GM23338 (cell line): ENCODE measurements at regions not wholly inside any gene's neighbourhood (a gene's known extent, or its start where the extent isn't known, plus 50 kb on each side); places are given as distances from the start of the nearest gene placed in this dataset.

Experiments
- ATAC-seq: fragments of 200-7000 bp; cut with Tn5 transposase; 3 replicates; pipeline ENCODE4 v1.9.1; 2020
- DNase-seq: peaks from one replicate; pipeline ENCODE4 v3.0.0-alpha.2; 2015; ENCODE audit warnings: low spot score
- H2AFZ ChIP-seq: fragments of 200-600 bp; sonication (generic); 2 replicates; pipeline ENCODE4 v1.8.0; 2016; ENCODE audit warnings: antibody characterized with exemption, mild to moderate bottlenecking, moderate library complexity
- H3F3A ChIP-seq: fragments of 200-600 bp; sonication (generic); replicated peaks from 2 replicates; pipeline ENCODE4 v1.8.0; 2017; ENCODE audit warnings: antibody characterized with exemption, mixed run types, low read depth
- H3K27ac ChIP-seq: fragments of 200-600 bp; sonication (generic); 2 replicates; pipeline ENCODE4 v1.6.1; 2016; ENCODE audit warnings: low read depth
- H3K27me3 ChIP-seq: fragments of 200-600 bp; sonication (generic); 2 replicates; pipeline ENCODE4 v1.8.0; 2016; ENCODE audit warnings: mild to moderate bottlenecking, mixed run types, moderate library complexity; ENCODE audit not compliant: insufficient read depth
- H3K36me3 ChIP-seq: fragments of 200-600 bp; sonication (generic); 2 replicates; pipeline ENCODE4 v1.8.0; 2016; ENCODE audit warnings: mild to moderate bottlenecking; ENCODE audit not compliant: insufficient read depth
- H3K4me1 ChIP-seq: fragments of 200-600 bp; sonication (generic); 2 replicates; pipeline ENCODE4 v1.8.0; 2016; ENCODE audit warnings: mild to moderate bottlenecking, moderate library complexity; ENCODE audit not compliant: insufficient read depth
- H3K4me2 ChIP-seq: fragments of 200-600 bp; sonication (generic); 2 replicates; pipeline ENCODE4 v1.7.1; 2017; ENCODE audit warnings: mixed run types
- H3K4me3 ChIP-seq: fragments of 200-600 bp; sonication (generic); 2 replicates; pipeline ENCODE4 v1.6.1; 2016; ENCODE audit warnings: mixed run types
- H3K79me2 ChIP-seq: fragments of 200-600 bp; sonication (generic); replicated peaks from 2 replicates; pipeline ENCODE4 v1.8.0; 2017; ENCODE audit warnings: mild to moderate bottlenecking; ENCODE audit not compliant: insufficient read depth
- H3K9me2 ChIP-seq: fragments of 200-600 bp; sonication (generic); 2 replicates; pipeline ENCODE4 v1.8.0; 2017; ENCODE audit not compliant: insufficient read depth
- H4K20me1 ChIP-seq: fragments of 200-600 bp; sonication (generic); replicated peaks from 2 replicates; pipeline ENCODE4 v1.8.0; 2017; ENCODE audit warnings: mild to moderate bottlenecking; ENCODE audit not compliant: insufficient read depth
- H3K27ac Mint-ChIP-seq: 2 replicates; pipeline ENCODE4 v1.8.0; 2020; ENCODE audit warnings: inconsistent platforms, mild to moderate bottlenecking, moderate library complexity, mixed read lengths
- H3K27me3 Mint-ChIP-seq: 3 replicates; pipeline ENCODE4 v1.8.0; 2022; ENCODE audit warnings: low read depth, mild to moderate bottlenecking, moderate library complexity, mixed read lengths, inconsistent platforms; ENCODE audit not compliant: insufficient read depth, poor library complexity
- H3K36me3 Mint-ChIP-seq: 3 replicates; pipeline ENCODE4 v1.8.0; 2021; ENCODE audit warnings: low read depth, mild to moderate bottlenecking, inconsistent platforms, moderate library complexity, mixed read lengths
- H3K4me1 Mint-ChIP-seq: 3 replicates; pipeline ENCODE4 v1.8.0; 2020; ENCODE audit warnings: mild to moderate bottlenecking, inconsistent platforms, mixed read lengths
- H3K4me3 Mint-ChIP-seq: 3 replicates; pipeline ENCODE4 v1.8.0; 2021; ENCODE audit warnings: moderate library complexity, mild to moderate bottlenecking, inconsistent platforms, mixed read lengths
- H3K9me3 Mint-ChIP-seq: 3 replicates; pipeline ENCODE4 v1.8.0; 2020; ENCODE audit warnings: moderate library complexity, mild to moderate bottlenecking, inconsistent platforms, mixed read lengths
- CTCF ChIP-seq, 2 experiments: fragments of 200-600 bp in 1 of 2; sonication (generic) in 1 of 2; conservative IDR thresholded peaks; 2 replicates each; pipeline versions ENCODE4 v1.5.1 to v1.6.1; 2016 to 2017; ENCODE audit warnings: antibody characterized with exemption in 2 of 2, low read depth in 2 of 2, mild to moderate bottlenecking in 2 of 2, moderate library complexity in 1 of 2
- EZH2 ChIP-seq: fragments of 200-600 bp; sonication (generic); IDR thresholded peaks from one replicate; pipeline ENCODE4 v1.8.0; 2017; ENCODE audit warnings: antibody characterized with exemption, mild to moderate bottlenecking, low read depth; ENCODE audit not compliant: unreplicated experiment
- POLR2AphosphoS5 ChIP-seq: IDR thresholded peaks from 2 replicates; pipeline ENCODE4 v1.6.1; 2016; ENCODE audit warnings: antibody characterized with exemption, low read depth
- ZNF462 ChIP-seq: fragments of 250-450 bp; sonication (Bioruptor Pico); IDR thresholded peaks from 2 replicates; pipeline ENCODE4 v1.5.0; 2020; ENCODE audit warnings: mild to moderate bottlenecking, moderate library complexity

- TF ChIP-seq POLR2AphosphoS5 (no peak), CTCF (conservative IDR thresholded peaks at IDR 0.05; ENCODE audit: low read depth in 2 of 2) (no peak)
Measured at GRCh38 chr1:55654750-55655149, 439.6 kb upstream of the USP24 start (continued).

- H3K36me3 ChIP-seq: no peaks in the 10 kb centered on the region
- no peaks in the 10 kb centered on the region for H3K9me3 Mint-ChIP-seq
- no peak overlapping the region for H2AFZ ChIP-seq
- no peak overlapping the region for H3K4me3 Mint-ChIP-seq
- no peak overlapping the region for H3K4me2 ChIP-seq
- TF ChIP-seq ZNF462 (CRISPR knock-in tag) (no peak), EZH2 (no peak)
- ATAC-seq: no peak
- H3K27ac ChIP-seq: no peak overlapping the region
- no peak for DNase-seq
- peaks cover 35% of the 10 kb centered on the region for H3K4me1 Mint-ChIP-seq
- peaks cover 6% of the 10 kb centered on the region for H3K9me2 ChIP-seq
- H3F3A ChIP-seq: no peaks in the 10 kb centered on the region
- H3K27ac Mint-ChIP-seq: no peak overlapping the region
- H3K27me3 Mint-ChIP-seq: no peaks in the 10 kb centered on the region
- peaks cover 26% of the 10 kb centered on the region for H3K4me1 ChIP-seq
- H3K27me3 ChIP-seq: no peaks in the 10 kb centered on the region
- no peaks in the 10 kb centered on the region for H3K79me2 ChIP-seq
- no peak overlapping the region for H3K4me3 ChIP-seq
- no peaks in the 10 kb centered on the region for H4K20me1 ChIP-seq
- no peaks in the 10 kb centered on the region for H3K36me3 Mint-ChIP-seq
Measured at GRCh38 chr1:55654171-55654570, 439.0 kb upstream of the USP24 start.
